ENCODE measurements at regions not wholly inside any gene's neighbourhood (a gene's known extent, or its start where the extent isn't known, plus 50 kb on each side); places are given as distances from the start of the nearest gene placed in this dataset.

DNA sequence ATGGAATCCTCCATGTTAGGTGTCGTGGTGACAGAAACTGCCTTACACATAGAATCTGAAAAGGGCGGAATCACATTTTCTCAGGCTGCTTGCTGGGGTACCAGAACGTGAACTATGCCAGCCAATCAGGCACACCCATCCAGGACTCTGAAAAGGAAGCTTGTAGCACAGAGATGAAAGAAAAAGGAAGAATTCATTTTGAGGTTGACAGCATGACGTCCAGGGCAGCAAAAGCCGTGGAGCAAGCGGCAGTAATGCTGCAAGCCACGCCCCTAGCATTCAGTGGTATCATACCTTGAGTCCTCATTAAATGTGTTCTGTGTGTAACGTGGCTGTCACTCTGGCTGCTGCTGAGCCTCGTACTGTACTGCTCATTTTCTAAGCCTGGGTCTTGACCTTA lies 304.0 kb downstream of the DYSF start:
- TF ChIP-seq, protein P1, sequence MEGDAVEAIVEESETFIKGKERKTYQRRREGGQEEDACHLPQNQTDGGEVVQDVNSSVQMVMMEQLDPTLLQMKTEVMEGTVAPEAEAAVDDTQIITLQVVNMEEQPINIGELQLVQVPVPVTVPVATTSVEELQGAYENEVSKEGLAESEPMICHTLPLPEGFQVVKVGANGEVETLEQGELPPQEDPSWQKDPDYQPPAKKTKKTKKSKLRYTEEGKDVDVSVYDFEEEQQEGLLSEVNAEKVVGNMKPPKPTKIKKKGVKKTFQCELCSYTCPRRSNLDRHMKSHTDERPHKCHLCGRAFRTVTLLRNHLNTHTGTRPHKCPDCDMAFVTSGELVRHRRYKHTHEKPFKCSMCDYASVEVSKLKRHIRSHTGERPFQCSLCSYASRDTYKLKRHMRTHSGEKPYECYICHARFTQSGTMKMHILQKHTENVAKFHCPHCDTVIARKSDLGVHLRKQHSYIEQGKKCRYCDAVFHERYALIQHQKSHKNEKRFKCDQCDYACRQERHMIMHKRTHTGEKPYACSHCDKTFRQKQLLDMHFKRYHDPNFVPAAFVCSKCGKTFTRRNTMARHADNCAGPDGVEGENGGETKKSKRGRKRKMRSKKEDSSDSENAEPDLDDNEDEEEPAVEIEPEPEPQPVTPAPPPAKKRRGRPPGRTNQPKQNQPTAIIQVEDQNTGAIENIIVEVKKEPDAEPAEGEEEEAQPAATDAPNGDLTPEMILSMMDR (IDR thresholded peaks at IDR 0.05; ENCODE audit: insufficient read depth, low read length, poor library complexity, severe bottlenecking): no peak
- TF ChIP-seq EZH2phosphoT487 (conservative IDR thresholded peaks at IDR 0.05; ENCODE audit: low read length): no peak
